HUDEP-2 (cell line): ENCODE measurements at regions not wholly inside any gene's neighbourhood (a gene's known extent, or its start where the extent isn't known, plus 50 kb on each side); places are given as distances from the start of the nearest gene placed in this dataset.

ENCODE experiments used
- DNase-seq, 76 experiments: peaks; one replicate each; lab custom pipeline; 2025; ENCODE audit not compliant: unreplicated experiment in 76 of 76; lab: John Stamatoyannopoulos, UW

DNA sequence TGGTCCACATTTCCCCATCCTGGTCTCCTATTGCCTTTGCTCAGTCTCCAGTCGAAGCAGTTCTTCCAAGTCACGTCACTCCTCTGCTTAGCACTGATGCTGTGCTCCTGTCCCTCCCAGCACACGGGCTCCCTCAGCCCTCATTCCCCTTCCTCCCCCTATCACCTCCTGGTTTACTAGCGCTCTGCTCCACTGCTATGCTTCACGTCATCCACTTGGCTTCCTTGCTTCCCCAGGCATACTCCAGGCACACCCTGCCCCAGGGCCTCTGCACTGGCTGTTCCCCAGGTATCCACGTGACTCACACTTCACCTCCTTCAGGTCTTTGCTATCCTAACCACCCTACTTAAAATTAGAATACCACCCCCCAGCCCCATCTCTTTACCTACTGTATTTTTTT, 269.3 kb downstream of the GLI2 start:
- no peak for DNase-seq

DNA sequence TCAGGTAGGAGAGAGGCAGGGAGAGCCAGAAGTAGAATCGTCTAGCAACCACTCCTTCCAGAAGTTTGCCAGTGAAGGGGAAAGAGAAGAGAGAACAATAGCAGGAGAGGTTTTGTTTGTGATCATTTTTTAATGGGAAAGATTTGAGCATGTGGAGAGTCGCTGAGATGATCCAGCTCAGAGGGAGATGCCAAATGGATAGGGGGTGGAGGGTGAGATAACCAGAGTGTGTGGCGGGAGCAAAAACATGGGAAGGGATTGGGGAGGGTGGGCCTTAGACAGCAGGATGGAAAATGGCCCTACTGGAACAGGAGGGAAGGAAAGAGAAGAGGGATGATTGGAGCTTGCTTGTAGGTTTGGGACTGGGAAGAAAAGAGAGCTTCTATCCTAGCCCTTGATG, 269.8 kb downstream of the GLI2 start:
- no peak for DNase-seq

DNA sequence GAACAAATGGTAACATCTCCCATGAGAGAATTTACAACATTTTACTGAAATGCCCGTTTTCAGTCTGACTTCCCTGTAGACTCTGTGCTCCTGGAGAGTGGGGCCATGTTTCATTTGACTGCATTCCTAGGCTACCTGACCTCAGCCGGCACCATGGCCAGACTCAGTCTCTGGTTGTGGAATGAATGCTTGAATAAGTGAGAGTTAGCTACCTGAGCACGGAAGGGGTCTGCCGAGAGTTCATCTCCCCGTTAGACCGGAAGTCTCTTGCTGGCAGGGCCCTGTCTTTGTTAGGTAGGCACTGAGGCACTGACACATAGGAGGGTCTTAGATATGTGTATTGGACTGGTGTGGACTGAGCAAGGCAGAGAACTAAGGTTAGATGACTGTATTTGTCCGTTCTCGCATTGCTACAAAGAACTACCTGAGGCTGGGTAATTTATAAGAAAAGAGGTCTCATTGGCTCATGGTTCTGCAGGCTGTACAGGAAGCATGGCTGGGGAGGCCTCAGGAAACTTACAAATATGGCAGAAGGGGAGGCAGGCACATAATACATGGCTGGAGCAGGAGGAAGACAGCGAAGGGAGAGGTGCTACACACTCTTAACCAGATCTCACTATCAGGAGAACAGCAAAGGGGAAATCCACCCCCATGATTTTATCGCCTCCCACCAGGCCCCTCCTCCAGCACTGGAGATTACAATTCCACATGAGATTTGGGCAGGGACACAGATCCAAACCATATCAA, 271.2 kb downstream of the GLI2 start:
- DNase-seq, result no peak

DNA sequence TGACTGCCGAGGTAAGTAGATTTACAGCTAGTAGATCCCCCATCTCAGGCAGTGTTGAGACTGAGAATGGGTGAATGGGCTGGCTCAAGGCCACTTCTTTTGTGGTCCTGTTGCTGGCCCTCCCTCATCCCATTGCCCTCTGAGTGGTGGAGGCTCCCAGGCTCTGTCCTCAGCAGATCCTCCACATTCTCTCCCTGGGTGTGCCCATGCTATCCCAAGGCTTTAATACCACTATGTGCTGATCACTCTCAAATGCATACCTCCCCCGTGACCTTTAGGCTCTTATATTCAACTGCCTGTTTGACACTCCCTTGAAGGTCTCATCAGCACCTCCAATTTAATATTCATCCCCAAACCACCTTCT, 271.8 kb downstream of the GLI2 start:
- DNase-seq, result no peak

DNA sequence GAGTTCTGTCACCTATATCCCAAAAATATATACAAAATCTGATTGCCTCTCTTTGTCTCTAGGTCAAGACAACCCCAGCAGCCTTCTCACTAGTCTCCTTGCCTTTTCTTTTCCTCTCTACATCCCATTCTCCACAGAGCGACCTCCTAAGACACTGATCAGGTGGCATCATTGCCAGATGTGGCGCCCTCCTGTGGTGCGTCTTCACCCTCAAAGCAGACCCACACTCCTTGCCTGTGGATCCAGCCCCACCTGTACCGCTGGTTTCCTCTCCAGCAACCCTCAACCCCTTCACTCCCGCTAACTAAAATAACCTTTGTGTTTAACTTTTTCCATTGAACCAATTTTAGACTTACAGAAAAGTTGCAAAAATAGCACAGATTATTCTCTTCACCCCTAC, 273.3 kb downstream of the GLI2 start:
- peak in 5 of 76 experiments; percentile 8 to 22 (median 9) for DNase-seq

DNA sequence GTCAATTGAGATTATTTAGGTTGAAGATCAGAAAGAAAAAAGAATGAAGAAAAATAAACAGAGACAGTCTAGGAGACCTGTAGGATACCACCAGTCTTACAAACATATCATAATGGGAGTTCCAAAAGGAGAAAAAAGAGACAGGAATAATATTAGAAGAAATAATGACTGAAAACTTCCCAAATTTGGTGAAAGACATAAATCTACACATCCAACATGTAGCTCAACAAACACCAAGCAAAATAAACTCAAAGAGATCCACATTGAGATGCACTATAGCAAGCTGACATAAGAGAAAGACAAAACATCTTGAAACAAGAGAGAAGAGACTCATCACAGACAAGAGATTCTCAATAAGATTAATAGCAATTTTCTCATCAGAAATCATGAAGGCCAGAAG, 274.0 kb downstream of the TFCP2L1 start:
- DNase-seq, result no peak

DNA sequence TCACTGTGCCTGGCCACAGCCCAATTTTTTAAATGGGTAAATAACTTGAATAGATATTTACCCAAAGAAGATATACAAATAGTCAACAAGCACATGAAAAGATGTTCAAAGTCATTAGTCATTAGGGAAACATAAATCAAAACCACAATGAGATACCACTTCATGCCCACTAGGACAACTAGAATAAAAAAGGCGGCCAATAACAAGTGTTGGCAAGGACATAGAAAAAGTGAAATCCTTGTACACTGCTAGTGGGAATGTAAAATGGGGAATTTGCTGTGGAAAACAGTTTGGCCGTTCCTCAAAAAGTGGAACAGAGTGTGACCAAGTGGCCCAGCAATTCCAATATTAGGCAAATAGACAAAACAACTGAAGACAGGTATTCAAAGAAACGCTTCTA, 270.1 kb downstream of the TFCP2L1 start:
- no peak for DNase-seq

DNA sequence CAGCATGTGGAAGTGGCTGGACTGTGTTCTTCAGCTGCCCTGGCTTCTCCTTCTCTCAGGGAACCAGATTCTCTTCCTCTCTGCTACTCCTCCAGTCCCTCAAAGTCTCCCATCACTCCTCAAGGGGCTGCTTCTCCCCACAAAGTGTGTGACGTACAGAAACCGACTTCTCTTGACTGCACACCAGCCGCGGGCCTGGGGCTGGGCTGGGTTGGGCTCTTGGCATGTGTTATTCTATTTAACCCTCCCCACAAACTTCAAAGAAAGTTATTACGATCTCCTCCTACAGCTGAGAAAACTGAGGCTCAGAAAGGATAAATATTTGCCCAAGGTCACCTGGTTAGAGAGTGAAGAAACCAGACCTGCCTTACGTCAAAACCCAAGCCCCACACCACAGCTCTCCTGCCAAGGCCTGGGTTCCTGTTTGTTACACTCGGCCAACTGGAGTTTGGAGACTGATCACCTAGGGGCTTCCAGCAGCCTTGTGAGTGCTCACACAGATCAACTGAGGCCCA, 269.0 kb downstream of the TFCP2L1 start:
- no peak for DNase-seq

DNA sequence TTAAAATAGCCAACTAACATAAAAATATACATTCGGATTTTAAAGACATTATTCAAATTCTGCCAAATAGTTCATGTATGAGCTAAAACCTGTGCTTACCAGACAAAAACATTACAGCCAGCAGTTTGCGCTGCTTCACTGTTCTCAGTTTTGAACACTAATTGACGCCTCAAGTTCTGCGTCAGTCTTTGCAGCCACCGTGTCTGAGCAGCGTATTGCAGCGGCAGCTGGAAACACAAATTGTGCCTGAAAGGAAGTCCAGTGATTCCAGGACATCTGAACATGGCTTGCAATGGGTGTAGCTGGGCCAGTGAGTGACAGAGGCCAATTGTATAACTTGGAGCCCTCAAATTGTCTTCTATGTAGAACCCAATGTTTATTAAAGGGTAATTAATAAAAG, 267.6 kb downstream of the TFCP2L1 start:
- DNase-seq, result no peak

DNA sequence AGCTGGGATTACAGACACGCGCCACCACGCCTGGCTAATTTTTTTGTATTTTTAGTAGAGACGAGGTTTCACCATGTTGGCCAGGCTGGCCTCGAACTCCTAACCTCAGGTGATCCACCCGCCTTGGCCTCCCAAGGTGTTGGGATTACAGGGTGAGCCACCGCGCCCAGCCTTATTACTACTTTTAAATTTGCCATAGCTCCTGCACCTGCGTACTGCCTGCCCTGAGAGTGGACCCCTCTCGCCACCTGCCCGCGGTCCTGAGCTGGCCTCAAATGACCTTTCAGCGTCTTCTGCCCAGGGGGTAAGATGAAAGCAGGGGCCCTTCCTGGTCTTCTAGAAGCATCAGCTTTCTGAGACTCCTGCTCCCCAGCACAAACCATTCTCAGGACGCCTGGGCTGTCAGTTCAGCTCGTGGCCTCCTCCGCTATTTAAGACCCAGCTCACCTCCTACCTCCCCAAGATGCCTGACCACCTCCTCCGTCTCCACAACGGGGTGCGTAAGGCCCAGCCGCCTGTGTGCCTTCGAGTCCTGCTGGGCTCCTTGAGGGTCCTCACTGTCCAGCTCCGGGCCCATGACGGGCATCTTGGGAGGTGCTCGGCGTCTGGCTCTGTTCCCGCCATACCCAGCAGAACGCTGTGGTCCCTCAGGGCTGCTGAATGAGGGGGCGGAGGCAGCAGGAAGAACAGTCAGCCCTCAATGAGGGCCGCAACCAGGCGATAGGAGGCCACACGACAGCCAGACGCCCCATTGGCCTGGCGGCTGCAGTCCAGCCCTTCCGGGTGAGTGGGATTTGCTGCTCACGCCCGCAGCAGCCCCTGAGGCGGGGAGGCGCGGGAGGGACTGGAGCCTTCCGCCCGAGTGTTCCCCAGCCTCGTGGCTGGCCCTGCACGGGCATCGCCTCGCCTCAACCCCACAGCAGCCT, 266.6 kb downstream of the TFCP2L1 start:
- DNase-seq, result no peak

DNA sequence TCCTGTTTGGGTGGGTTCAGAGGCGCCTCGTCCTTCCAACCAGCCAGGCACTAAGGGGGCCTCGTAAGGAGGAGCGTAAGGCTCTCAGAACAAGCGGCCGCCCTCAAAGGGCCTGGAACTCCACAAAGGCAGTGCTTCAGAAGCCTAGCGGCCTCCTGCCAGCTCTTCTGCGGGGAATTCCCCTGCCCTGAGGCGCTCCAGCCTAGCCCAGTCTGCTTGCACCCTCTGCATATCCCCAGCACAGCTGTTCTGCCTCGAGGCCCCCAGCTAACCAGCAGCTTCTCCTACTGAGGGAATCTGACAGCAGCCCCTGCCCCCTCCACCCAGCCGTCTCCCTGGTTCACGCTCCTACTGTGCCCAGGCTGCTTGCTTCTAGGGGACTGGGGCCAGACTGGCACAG, 265.9 kb downstream of the TFCP2L1 start:
- DNase-seq, result no peak

DNA sequence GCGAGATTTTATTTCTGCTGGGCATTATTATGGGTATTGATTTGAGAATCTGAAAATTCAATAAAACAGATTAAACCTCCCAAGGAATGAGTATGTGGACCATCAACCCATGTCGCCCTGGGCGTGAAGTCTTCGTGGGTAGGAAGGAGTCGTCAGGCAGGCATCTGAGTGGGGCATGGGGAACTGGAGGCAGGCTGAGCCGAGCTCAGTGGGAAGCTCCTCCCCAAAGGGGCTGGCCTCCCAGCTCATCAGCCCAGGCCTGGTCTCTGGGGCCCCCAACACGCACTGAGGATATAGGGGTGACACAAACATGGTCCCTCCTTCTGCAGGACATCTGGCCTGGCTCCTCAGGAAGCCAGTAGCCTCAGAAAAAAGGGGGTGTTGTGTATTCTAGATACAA, 265.2 kb downstream of the TFCP2L1 start:
- no peak for DNase-seq

DNA sequence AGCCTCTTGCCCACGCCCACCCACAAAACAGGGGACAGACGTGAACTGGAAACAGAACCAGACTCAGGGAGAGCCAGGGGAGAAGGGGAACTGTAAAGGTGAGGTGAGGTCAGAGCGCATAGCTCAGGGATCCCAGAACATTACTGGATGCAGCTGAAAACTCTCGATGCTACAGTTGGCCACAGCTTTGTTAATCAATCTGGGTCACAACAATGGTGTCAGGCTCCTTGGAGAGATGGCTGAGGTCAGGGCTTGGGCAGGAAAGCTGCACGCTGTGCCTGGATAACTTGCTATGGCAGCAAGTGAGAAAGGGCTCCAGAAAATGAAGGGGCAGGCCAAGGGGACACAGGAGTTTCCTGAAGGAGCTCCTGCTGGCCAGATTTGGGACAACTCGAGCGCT, 263.3 kb downstream of the TFCP2L1 start:
- DNase-seq, result no peak

DNA sequence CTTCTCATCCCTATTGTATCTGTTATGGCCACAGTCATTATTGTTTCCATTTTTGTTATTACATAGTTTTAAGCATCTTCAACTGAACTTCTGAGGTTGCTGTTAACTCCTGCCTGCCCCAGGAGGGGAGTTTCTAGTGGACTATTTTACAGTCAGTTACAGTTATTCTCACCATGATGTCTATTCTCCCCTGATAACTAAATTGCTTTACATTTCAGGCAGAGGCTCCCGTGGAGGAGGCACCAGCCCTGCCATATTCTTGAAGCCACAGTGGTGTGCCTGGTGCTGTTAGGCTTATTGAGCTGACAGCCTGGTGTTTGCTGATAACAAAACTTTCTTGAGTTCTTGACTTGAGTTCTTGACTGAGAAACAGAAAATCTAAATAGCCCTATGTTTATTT, 256.4 kb downstream of the TFCP2L1 start:
- peak in 10 of 76 experiments; percentile 3 to 23 (median 8) for DNase-seq

DNA sequence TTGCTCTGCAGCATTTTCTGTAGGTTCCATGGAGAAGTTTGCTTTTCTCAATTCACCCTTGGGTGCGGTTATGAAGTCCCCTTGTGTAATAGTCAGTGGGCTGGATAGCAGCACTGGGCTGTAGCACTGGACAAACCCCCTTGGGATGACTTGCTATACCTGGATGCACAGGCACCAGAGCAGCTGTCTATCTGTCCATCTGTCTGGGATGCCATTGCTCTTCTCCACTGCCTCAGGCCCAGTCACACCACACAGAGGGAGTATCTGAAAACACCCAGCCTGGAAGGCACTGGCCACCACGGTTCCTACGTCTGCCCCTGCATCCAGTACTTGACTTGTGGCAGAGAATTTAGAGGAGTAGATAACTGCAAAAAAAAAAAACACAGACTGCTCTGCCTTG, 254.5 kb downstream of the TFCP2L1 start:
- DNase-seq, result no peak

DNA sequence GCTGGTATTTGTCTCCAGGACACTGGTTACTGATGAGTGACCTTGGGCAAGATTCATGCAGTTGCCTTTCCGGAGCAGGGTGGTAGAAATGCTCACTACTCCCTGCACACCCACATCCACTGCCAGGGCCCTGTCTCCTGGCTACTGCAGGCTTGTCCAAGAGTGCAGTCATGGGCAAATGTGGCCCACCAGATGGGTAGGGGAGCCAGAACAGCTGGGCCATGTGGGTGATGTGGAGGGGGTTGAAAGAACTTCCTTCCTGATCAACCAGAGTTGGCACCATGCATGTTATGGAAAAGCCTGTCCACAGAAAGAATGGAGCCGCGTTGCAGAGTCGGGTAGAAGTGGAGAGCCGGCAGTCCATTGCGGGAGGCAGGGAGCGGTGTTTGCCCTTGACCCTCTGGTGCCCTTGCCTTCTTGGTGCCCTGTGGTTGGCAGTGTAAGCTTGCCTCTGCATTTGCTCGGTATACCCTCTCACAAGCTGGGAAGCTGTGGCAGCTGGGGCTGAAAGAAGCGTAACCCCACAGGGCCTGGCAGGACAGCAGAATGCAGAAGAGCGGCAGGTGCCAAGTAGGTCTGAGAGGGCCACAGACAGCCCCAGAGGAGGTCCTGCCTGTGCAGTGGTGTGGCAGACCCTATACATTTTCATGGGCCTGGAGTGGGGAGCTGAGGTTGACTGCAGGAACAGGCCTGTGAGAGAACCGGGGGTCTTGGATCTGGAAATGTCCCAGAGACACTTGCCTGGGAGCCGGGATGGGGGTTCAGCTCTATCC, 253.2 kb downstream of the TFCP2L1 start:
- no peak for DNase-seq

DNA sequence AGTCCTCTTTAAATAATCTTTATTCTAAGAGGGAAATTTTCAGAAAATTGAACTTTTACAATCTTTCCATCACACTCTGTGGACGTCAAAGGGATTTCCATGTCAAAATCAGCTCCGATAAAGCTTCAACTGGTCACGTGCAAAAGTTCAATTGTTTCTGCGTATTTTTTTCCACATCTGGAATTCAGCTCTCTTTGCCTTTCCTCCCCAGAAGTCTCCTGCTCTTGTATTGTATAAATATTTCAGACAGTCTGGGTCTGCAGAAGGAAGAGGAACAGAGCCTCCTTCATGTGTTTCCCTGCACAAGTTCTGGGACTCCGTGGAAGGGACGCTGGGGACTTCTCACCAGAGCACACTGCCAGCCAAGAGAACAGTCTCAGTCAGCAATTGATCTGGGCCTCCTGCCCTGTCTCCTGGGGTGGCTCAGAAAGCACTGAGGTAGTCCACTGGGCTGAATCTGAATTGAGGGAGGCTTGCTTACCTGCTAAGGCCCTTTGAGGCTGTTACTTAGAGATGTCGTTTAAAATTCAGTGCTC, 251.5 kb downstream of the TFCP2L1 start:
- DNase-seq, result no peak

DNA sequence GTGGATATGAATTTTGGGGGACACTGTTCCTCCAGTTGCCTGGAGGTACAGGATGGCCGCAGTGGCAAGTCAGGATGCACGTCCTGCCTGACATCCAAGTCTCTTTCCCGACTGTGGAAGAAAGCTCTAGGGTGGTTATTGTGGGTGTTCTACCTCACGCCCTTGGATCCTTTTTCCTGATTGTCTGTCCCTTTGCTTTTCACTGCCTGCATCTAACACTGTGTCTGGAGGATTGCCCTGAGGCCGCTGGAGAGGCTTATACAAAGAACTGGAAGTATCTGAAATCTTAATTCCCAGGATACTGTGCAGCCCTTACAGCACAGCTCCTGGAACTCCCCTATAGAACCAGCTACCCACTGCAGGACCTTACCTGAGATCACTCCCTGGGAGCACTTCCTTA, 250.5 kb downstream of the TFCP2L1 start:
- DNase-seq, result no peak

DNA sequence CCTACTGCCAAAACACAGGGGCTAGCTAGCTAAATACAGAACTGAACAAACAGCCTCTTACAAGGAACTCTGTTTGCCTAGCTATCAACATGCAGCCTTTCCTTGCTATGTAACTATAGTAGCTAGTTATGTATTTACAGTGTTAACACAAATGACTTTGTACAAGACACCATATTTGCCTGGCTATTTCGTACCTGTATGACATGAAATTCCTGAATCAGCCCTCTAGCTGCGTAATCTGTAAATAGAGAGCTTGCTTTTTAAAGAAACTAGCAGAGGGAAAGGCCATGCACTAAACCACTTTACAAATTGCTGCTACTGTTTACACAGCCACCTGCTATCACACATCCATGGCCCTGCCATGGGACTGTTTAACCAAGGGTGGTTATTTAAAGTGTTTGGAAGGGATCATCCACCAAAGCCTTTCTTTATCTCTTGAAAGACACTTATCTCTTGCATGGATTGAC, 248.7 kb downstream of the TFCP2L1 start:
- no peak for DNase-seq

DNA sequence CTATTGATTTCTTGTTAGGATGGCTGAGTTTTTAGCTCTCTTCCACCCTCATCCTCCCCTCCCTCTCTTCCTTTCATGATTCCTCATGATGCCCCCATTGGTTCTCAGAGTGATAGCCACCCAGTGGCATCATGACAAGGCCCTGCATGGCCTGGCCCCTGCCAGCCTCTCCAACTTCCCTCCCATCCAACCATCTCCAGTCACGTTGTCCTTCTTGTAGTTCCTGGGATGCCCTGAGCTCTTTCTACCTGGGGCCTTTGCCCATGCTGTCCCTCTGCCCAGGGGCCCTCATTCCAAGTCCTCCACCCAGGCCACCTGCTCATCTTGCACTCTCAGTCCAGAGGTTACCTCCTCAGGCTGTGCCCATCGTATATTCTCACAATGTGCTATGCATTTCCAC, 247.5 kb downstream of the TFCP2L1 start:
- DNase-seq, result no peak

DNA sequence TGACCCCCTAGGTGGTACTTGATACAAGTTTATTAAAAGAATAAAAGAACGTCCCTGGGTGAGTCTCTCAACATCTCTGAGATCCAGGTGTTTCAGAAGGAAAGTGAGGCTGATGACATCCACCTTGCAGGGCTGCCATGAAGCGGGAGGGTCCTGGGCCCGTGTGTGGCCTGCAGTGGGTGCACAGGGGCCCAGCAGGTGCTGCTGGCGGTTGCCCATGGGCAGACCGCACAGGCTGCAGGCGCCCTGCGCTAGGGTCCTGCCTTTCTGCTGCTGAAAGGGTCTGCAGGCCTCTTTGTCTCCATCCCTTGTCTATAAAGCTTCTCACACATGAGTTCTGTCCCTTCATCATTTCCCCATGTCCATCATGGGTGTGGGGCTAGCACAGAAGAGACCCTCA, 247.0 kb downstream of the TFCP2L1 start:
- DNase-seq, result no peak
